Mesothelial cell of epicardium (in vitro differentiated cells): ENCODE measurements at regions not wholly inside any gene's neighbourhood (a gene's known extent, or its start where the extent isn't known, plus 50 kb on each side); places are given as distances from the start of the nearest gene placed in this dataset.

ENCODE experiments used
- DNase-seq, 2 experiments: peaks; one replicate each; pipeline ENCODE4 v3.0.0; 2021; ENCODE audit warnings: low spot score in 2 of 2; ENCODE audit not compliant: unreplicated experiment in 2 of 2
- H3K27ac Mint-ChIP-seq: 2 replicates; pipeline ENCODE4 v1.8.0; 2021; ENCODE audit warnings: mixed read lengths
- H3K27me3 Mint-ChIP-seq: 2 replicates; pipeline ENCODE4 v1.8.0; 2021; ENCODE audit warnings: low read depth, mixed read lengths
- H3K36me3 Mint-ChIP-seq: 2 replicates; pipeline ENCODE4 v1.8.0; 2021; ENCODE audit warnings: mixed read lengths
- H3K4me1 Mint-ChIP-seq: 2 replicates; pipeline ENCODE4 v1.8.0; 2021; ENCODE audit warnings: mixed read lengths
- H3K4me3 Mint-ChIP-seq: 2 replicates; pipeline ENCODE4 v1.8.0; 2021; ENCODE audit warnings: mild to moderate bottlenecking, moderate library complexity, mixed read lengths
- H3K9me3 Mint-ChIP-seq: 2 replicates; pipeline ENCODE4 v1.8.0; 2021; ENCODE audit warnings: mixed read lengths
- CTCF ChIP-seq: fragments of 200-600 bp; sonication (generic); IDR thresholded peaks from one replicate; pipeline ENCODE4 v1.5.0; 2021; ENCODE audit warnings: antibody characterized with exemption; ENCODE audit not compliant: unreplicated experiment

DNA sequence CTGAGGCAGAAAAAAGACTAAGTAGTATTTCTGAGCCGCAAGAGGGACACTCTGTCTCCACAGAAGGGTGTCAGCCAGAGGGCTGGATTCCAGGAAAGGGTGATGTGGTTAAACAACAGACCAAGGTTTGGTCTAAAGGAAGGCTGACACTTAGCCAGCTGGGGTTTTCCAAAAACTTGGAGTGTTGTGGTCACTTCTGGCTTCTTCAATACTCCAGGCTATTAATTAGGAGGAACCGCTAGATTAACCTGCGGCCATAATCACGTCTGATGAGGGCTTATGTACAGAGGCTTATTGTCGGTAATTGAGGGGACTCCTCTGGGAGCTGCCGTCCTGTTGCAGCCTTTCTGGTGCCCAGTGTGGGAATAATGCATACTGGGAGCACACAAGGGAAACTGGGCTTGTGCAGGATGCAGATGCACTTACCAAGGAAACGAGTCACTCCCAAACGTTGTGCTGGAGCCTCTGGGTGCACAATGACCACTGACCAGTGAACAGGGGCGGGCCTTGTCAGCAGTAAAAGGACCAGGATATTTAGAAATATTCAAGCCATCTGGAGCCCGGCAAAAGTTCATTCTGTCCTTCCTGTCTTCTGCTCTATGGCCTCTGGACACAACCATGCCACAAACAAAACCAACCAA lies 70.2 kb upstream of the TUT7 start:
- Mint-ChIP-seq H3K4me1 (peaks cover 5% of the 10 kb centered on the region), H3K4me3 (no peak overlapping the region), H3K27me3 (peaks cover 3% of the 10 kb centered on the region), H3K9me3 (peaks cover 12% of the 10 kb centered on the region), H3K36me3 (no peaks in the 10 kb centered on the region), H3K27ac (no peak overlapping the region)
- no peak for DNase-seq
- TF ChIP-seq CTCF = no peak

GRCh38 chr9:86413971-86414880 lies 60.0 kb upstream of the TUT7 start:
- Mint-ChIP-seq H3K9me3 (no peaks in the 10 kb centered on the region), H3K27me3 (no peaks in the 10 kb centered on the region), H3K4me1 (peaks cover 1% of the 10 kb centered on the region), H3K36me3 (no peaks in the 10 kb centered on the region), H3K27ac (no peak overlapping the region), H3K4me3 (no peak overlapping the region)
- DNase-seq = no peak
- peak; percentile 81 for TF ChIP-seq CTCF

GRCh38 chr9:86410281-86410680 lies 56.1 kb upstream of the TUT7 start:
- H3K36me3 Mint-ChIP-seq = no peaks in the 10 kb centered on the region
- no peaks in the 10 kb centered on the region for H3K27me3 Mint-ChIP-seq
- no peak for TF ChIP-seq CTCF
- H3K4me1 Mint-ChIP-seq = peaks cover 23% of the 10 kb centered on the region
- H3K27ac Mint-ChIP-seq = no peak overlapping the region
- H3K4me3 Mint-ChIP-seq = no peak overlapping the region
- DNase-seq = no peak
- no peaks in the 10 kb centered on the region for H3K9me3 Mint-ChIP-seq

- Mint-ChIP-seq H3K36me3 (no peaks in the 10 kb centered on the region), H3K4me3 (no peak overlapping the region), H3K4me1 (peaks cover 22% of the 10 kb centered on the region), H3K9me3 (no peaks in the 10 kb centered on the region), H3K27ac (no peak overlapping the region), H3K27me3 (no peaks in the 10 kb centered on the region)
- no peak for DNase-seq
- no peak for TF ChIP-seq CTCF
These were observed 53.9 kb upstream of the TUT7 start for GRCh38 chr9:86408121-86408520.

GRCh38 chr9:86407022-86407421 lies 52.8 kb upstream of the TUT7 start:
- Mint-ChIP-seq H3K27ac (no peak overlapping the region), H3K4me1 (peaks cover 22% of the 10 kb centered on the region), H3K27me3 (no peaks in the 10 kb centered on the region), H3K36me3 (no peaks in the 10 kb centered on the region), H3K9me3 (no peaks in the 10 kb centered on the region), H3K4me3 (no peak overlapping the region)
- DNase-seq = no peak
- TF ChIP-seq CTCF = no peak
